ENCODE measurements at regions not wholly inside any gene's neighbourhood (a gene's known extent, or its start where the extent isn't known, plus 50 kb on each side); places are given as distances from the start of the nearest gene placed in this dataset.

DNA sequence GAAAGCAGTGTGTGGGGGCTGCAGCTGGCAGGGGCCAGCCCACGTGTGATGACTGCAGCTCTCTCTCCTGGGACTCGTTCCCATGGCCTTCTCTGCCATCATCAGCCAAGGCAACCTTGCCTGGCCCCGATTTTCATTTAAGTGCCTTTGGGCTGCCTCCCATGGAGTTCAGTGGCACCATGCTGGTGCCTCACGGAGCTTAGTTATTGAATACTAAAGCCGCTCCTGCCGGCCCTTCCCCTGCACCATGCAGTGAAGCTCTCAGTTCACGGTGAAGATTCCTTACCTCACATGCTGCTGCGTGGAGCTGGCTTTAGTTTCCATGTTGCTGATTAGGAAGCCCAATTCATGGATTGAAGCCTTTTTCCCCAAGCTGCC is 141.5 kb upstream of the EEPD1 start:
- no peak for DNase-seq

GRCh38 chr7:36013246-36014014 is 139.6 kb upstream of the EEPD1 start:
- no peak for DNase-seq

- DNase-seq: no peak
These were observed 138.1 kb upstream of the EEPD1 start for GRCh38 chr7:36014961-36015360.

- peak in 1 of 2 experiments; percentile 11 for DNase-seq
These were observed 137.3 kb upstream of the EEPD1 start for GRCh38 chr7:36015733-36016132.

- DNase-seq: no peak
These were observed 136.4 kb upstream of the EEPD1 start for GRCh38 chr7:36016648-36017047.

DNA sequence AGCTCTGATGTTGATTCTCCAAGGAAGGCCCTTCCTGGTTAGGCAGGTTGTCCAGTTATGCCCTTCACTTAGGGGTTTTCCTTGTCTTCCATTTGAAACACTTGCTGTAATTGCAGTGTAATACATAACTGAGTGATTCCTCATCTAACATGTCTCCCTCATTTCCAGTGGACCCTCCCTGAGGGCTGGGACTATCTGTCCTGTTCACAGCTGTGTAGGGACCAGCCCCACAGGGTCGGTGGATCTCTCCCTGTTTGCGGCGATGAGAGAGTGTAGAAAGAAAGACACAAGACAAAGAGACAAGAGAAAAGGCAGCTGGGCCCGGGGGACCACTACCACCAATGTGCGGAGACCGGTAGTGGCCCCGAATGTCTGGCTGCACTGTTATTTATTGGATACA is 135.9 kb upstream of the EEPD1 start:
- no peak for DNase-seq

DNA sequence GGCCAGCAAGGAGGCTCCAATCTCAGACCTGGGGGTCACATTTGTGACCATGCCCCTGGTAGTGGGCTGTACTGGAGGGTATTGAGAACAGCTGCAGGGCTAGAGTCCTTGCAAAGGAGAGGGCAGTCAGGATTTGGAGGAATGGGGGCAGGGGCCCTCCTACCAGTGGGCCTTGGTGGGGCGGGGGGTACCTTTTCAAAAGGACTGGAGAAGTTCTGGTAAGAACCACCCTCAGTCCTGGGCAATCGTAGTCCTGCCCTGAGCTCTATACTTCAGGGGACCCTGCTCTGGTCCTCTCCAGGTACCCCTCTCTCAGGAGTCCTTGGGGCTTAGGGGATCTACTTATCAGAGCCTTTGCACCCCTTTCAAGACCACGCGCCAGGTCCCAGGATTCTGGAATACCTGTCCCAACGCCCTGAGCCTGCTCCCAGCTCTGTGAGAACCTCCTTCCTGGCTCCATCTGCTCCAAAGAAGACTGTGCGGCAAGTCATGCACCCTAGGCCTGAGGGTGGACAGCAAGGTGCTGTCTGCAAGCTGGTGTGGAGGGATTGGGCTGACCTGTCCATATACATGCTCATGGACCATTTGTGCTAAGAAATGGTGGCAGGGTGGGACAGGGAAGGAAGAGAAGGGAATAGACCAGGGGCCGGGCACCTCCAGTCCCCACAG is 134.1 kb upstream of the EEPD1 start:
- DNase-seq: no peak

DNA sequence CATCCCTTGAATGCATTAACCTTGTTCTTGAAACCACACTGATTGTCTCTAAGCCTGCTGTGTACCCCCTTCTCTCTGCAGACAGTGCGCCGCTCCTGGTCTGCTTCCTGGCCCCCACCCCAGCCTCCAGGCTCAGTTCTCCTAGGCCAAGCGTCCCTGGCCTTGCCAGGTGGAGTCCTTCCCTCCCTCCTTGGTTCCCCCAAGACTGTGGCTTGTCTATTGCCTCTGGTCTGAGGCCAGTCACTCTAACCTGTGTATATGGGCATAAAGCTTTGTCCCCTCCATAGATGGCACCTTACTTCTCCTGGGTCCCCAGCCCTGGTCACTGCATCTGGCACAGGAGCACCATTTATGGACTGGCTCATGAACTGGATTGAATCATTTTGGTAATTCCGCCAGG is 133.5 kb upstream of the EEPD1 start:
- no peak for DNase-seq

DNA sequence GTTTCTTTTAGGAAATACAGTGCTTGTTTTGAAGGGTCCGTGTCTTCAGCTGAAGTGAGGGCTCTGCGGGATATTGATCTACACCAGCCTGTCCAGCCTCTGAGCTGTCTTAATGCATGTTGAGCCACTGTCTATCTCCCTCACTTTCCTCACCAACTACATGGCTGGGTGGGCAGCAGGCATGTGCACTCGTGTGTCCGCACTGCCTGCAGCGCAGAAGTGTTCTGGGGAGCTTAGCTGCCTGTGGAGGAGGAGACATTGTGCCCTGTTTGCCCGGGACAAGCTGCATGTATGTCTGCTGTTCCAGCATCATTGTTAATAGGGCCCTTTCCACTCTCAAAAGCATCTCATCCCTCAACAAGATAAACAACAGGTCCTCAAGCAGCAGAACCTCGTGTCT is 133.1 kb upstream of the EEPD1 start:
- no peak for DNase-seq

DNA sequence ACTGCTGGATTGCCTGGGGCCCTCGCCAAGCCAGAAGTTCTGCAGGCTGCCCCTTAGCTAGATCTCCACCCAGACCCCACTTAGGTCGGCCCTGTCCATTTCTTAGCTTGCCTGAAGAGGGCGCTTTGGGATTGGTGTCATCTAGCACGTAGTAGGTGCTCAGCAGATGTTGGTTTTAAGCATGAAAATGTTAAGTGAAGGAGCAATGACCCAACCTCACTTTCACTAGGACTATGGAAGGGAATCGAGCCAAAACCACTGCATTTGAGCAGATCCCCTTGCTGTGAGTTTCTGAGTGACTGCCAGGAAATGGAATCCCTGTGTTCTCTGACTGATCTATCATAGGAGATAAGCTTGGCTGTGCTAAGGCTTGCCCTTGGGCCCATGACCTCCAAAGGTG is 131.7 kb upstream of the EEPD1 start:
- DNase-seq: peak in 1 of 2 experiments; percentile 22

GRCh38 chr7:36021917-36022550 is 131.0 kb upstream of the EEPD1 start:
- no peak for DNase-seq

DNA sequence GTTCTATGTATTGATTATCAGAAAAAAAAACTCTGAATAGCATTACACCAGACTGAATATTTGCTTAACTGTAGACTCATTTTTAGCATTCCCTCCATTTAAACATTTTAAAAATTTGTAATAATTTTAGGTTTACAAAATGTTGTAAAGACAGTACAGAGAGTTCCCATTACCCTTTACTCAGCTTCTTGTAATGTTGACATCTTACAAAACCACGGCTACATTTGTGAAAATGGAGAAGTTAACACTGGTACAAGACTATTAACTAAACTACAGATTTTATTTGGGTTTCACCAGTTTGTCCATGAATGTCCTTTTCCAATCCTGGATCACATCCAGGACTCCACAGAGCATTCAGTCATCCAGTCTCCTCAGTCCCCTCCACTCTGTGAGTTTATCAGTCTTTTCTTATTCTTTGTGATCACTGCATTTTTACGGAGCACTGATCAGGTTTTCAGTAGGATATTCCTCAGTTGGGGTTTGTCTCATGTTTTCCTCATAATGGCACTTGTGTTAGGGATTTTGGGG is 130.0 kb upstream of the EEPD1 start:
- DNase-seq: no peak

DNA sequence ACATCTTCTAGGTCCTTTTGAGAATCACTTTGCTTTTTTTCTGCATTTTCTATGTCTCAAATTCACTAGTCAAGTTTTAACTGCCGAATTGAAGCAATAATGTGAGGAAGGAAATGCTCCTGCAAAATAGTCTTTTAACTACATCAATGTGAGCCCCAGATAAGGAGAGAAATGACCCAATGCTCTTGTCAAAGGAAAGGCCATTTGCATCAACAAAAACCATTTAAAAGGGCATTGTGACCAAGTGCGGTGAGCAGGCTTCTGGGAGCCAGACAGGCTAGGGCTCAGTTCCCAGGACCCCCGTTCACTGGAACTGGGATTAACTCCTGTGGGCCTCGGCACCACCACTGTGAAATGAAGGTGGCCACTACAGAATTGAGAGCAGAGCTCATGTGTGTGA is 127.9 kb upstream of the EEPD1 start:
- no peak for DNase-seq

DNA sequence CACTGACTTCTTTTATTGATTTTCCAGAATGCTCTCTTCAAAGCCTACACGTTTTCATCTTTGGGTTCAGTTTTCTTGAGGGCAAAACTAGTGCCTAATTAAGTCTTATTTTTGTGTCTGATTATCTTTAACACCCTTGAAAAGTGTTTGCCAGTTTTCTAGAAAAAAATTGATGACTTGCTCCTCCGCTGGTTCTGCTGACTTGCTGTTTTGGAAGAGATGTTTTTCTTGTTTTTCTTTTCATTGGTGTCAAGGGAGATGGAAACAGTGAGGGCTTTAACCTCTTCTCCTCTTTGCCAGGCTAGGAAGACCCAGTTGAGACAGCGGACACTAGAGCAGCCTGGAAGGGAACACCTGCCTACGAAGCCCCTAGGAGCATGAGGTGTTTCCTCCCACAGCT is 123.7 kb upstream of the EEPD1 start:
- no peak for DNase-seq

- DNase-seq: no peak
These were observed 123.1 kb upstream of the EEPD1 start for GRCh38 chr7:36029853-36030515.

DNA sequence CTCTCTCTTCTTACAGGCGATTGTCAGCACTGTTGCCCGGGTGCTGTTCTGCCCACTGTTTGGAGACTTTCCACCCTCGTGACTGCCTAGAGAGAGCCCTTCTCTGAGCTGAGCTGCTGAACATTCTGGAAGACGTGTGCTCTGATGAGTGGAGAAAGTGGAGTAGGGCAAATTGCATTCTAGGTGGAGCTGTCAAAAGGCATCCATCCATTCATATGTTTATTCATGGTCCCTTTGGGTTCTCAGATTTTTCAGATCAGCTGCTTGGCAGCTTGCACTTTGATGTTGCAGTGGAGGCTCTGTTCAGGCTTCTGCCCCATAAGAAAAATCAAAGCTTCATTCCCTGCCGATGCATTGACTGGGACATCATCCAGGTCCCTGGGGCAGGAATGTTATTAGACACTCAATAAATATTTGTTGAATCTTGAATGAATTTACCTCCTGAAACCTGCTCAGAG is 120.7 kb upstream of the EEPD1 start:
- no peak for DNase-seq

- no peak for DNase-seq
These were observed 119.0 kb upstream of the EEPD1 start for GRCh38 chr7:36034020-36034419.

- DNase-seq: no peak
These were observed 117.9 kb upstream of the EEPD1 start for GRCh38 chr7:36035186-36035585.

DNA sequence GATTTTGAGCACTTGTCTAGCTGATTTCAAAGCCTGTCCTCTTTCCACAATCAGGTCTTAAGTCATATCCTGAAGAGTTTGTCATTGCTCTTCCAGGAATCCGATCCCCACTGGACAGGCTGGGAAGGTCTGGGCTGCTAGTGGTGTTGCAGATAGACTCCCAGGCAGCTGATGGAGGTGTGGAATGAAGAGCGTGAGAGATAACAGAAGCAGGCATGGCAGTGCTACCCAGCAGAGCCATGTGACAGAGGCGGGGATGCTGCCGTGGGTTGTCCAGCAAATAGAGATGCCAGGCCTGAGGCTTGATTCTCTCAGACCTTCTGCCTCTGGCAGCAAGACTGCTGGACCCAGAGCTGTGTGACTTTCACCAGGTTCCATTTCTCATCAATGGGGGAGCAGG is 116.5 kb upstream of the EEPD1 start:
- DNase-seq: no peak

DNA sequence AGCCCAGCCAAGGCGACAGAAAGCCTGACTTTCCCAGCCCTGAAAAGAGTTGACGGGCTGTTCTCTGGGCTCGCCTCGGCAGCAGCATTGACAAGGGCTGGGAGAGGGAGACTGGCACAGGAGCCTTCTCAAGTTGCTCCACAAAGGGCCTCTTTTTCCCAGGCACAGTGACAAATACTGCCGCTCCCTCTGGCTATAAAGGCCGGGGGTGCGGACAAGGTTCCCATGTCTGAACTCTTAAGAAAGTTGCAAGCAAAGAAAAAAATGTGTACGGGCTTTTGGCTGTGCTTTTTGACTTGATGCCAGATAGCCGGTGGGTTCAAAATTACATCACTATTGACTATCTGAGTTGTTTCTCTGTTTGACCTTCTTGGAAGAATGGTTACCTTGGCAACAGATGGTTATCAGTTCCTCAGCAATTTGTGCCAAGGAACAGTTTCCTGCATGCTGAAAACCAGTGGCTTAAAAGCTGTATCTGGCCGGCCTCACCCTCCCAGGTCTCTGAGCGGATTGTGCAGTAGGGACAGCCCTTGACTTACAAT is 115.9 kb upstream of the EEPD1 start:
- no peak for DNase-seq

DNA sequence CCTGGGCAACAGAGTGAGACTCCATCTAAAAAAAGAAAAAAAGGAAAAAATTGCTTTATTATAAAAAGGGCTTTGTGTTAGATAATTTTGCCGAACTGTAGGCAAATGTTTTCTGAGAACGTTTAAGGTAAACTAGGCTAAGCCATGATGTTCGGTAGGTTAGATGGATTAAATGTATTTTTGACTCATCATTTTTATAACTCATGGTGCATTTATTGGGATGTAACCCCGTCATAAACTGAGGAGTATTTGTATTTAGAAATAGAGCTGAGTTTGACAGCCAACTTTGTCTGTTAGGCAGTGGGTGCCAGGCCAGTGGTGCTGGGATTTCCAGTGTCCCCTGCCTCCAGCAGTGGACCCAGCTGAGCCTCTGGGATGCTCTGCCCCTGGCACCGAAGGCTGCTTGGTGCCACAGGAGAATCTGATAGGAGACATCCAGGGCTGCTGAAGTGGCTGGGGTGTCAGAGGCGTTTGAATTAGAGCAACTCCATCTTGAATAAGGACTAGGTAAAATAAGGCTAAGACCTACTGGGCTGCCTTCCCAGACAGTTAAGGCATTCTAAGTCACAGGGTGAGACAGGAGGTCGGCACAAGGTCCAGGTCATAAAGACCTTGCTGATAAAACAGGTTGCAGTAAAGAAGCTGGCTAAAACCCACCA is 114.9 kb upstream of the EEPD1 start:
- DNase-seq: no peak

DNA sequence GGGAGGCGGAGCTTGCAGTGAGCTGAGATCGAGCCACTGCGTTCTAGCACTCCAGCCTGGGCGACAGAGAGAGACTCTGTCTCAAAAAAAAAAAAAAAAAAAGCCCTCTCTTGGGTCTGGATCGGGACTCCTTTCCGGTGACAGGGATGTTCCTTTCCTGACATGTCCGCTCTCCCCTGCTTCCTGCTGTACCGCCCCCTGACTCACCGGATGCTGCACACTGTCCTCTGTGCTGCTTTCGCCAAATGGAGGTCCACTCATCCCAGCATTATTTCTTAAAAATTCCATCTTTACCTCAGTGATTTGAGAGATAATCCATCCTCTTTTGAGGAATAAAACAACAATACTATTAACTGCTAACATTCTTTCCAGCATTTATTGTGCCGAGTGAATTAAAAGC is 113.8 kb upstream of the EEPD1 start:
- no peak for DNase-seq

- no peak for DNase-seq
These were observed 113.4 kb upstream of the EEPD1 start for GRCh38 chr7:36039671-36040070.

Data from SW 1271 (cell line).